Mesenchymal stem cell (in vitro differentiated cells and primary cell): ENCODE measurements at regions not wholly inside any gene's neighbourhood (a gene's known extent, or its start where the extent isn't known, plus 50 kb on each side); places are given as distances from the start of the nearest gene placed in this dataset.

Source experiments
- DNase-seq: peaks from one replicate; pipeline ENCODE4 v3.0.0-alpha.2; 2013
- H2AFZ ChIP-seq: one replicate; pipeline ENCODE4 v1.6.1; 2013; ENCODE audit warnings: low read depth, mild to moderate bottlenecking, control low read depth, inconsistent platforms, low read length, moderate library complexity
- H2AK5ac ChIP-seq: 2 replicates; pipeline ENCODE4 v1.6.1; 2013; ENCODE audit warnings: low read length, moderate library complexity, mild to moderate bottlenecking, inconsistent platforms; ENCODE audit not compliant: severe bottlenecking
- H2BK120ac ChIP-seq: one replicate; pipeline ENCODE4 v1.6.1; 2013; ENCODE audit warnings: low read depth, mild to moderate bottlenecking, inconsistent platforms, low read length, moderate library complexity
- H2BK12ac ChIP-seq, 2 experiments: one replicate each; pipeline ENCODE4 v1.6.1; 2013; ENCODE audit warnings: inconsistent platforms in 2 of 2, low read length in 2 of 2, mild to moderate bottlenecking in 2 of 2, moderate library complexity in 2 of 2, control low read depth in 1 of 2
- H2BK15ac ChIP-seq: one replicate; pipeline ENCODE4 v1.6.1; 2013; ENCODE audit warnings: mild to moderate bottlenecking, low read depth, inconsistent platforms; ENCODE audit not compliant: poor library complexity, severe bottlenecking
- H2BK5ac ChIP-seq: 2 replicates; pipeline ENCODE4 v1.6.1; 2013; ENCODE audit warnings: low read depth, mild to moderate bottlenecking, low read length, control low read depth, inconsistent platforms; ENCODE audit not compliant: poor library complexity, severe bottlenecking
- H3K14ac ChIP-seq, 2 experiments: one replicate each; pipeline ENCODE4 v1.6.1; 2013; ENCODE audit warnings: inconsistent platforms in 2 of 2, low read length in 2 of 2, control low read depth in 1 of 2, mild to moderate bottlenecking in 1 of 2, moderate library complexity in 1 of 2
- H3K18ac ChIP-seq, 2 experiments: one replicate each; pipeline ENCODE4 v1.6.1; 2013; ENCODE audit warnings: inconsistent platforms in 2 of 2, low read length in 2 of 2, control low read depth in 1 of 2, low read depth in 1 of 2, mild to moderate bottlenecking in 1 of 2
- H3K23ac ChIP-seq, 2 experiments: one replicate each; pipeline ENCODE4 v1.6.1; 2013; ENCODE audit warnings: inconsistent platforms in 2 of 2, low read length in 2 of 2, mild to moderate bottlenecking in 2 of 2, moderate library complexity in 2 of 2, control low read depth in 1 of 2
- H3K27ac ChIP-seq: 2 replicates; pipeline ENCODE4 v1.5.1; 2013; ENCODE audit warnings: mild to moderate bottlenecking, moderate library complexity, low read length, control low read depth, inconsistent platforms; ENCODE audit not compliant: poor library complexity, severe bottlenecking
- H3K27me3 ChIP-seq, 2 experiments: 2 replicates each; pipeline versions ENCODE4 v1.6.1 to v1.7.0; 2013; ENCODE audit warnings: low read length in 2 of 2, mild to moderate bottlenecking in 2 of 2, moderate library complexity in 2 of 2, control low read depth in 1 of 2, inconsistent platforms in 1 of 2; ENCODE audit not compliant: control insufficient read depth in 1 of 2, insufficient read depth in 1 of 2
- H3K36me3 ChIP-seq, 2 experiments: 2 replicates each; pipeline versions ENCODE4 v1.6.1 to v1.7.0; 2013; ENCODE audit warnings: low read length in 2 of 2, control low read depth in 1 of 2, inconsistent platforms in 1 of 2, low read depth in 1 of 2, mild to moderate bottlenecking in 1 of 2; ENCODE audit not compliant: insufficient read depth in 2 of 2, control insufficient read depth in 1 of 2
- H3K4ac ChIP-seq, 2 experiments: one replicate each; pipeline ENCODE4 v1.6.1; 2013; ENCODE audit warnings: inconsistent platforms in 2 of 2, low read length in 2 of 2, mild to moderate bottlenecking in 2 of 2, moderate library complexity in 2 of 2, control low read depth in 1 of 2, low read depth in 1 of 2
- H3K4me1 ChIP-seq: 2 replicates; pipeline ENCODE4 v1.6.1; 2013; ENCODE audit warnings: low read depth, low read length, control low read depth; ENCODE audit not compliant: control insufficient read depth, insufficient read depth
- H3K4me2 ChIP-seq: 2 replicates; pipeline ENCODE4 v1.6.1; 2013; ENCODE audit warnings: low read length, mild to moderate bottlenecking, inconsistent platforms; ENCODE audit not compliant: poor library complexity, severe bottlenecking
- H3K4me3 ChIP-seq, 2 experiments: 2 replicates each; pipeline versions ENCODE4 v1.5.1 to v1.7.0; 2013; ENCODE audit warnings: low read length in 2 of 2, mild to moderate bottlenecking in 2 of 2, control low read depth in 1 of 2, low read depth in 1 of 2; ENCODE audit not compliant: insufficient read depth in 1 of 2
- H3K79me1 ChIP-seq: replicated peaks from 2 replicates; pipeline ENCODE4 v1.6.1; 2013; ENCODE audit warnings: mild to moderate bottlenecking, control low read depth, low read length, inconsistent platforms; ENCODE audit not compliant: poor library complexity, severe bottlenecking
- H3K9ac ChIP-seq: 2 replicates; pipeline ENCODE4 v1.7.0; 2013; ENCODE audit warnings: mild to moderate bottlenecking, low read length, moderate library complexity
- H3K9me3 ChIP-seq: 2 replicates; pipeline ENCODE4 v1.7.0; 2013; ENCODE audit warnings: mild to moderate bottlenecking, low read length; ENCODE audit not compliant: control insufficient read depth
- H4K8ac ChIP-seq: one replicate; pipeline ENCODE4 v1.6.1; 2013; ENCODE audit warnings: inconsistent platforms, mild to moderate bottlenecking, low read length, moderate library complexity
- H4K91ac ChIP-seq: one replicate; pipeline ENCODE4 v1.6.1; 2013; ENCODE audit warnings: mild to moderate bottlenecking, low read length, inconsistent platforms
- WGBS: methylation state at CpG from one replicate; pipeline ENCODE4 v1.1.7; 2013; ENCODE audit warnings: mixed read lengths; 5-methylcytosine and 5-hydroxymethylcytosine counted together

GRCh38 chr7:85737426-85737825 lies 550.6 kb upstream of the SEMA3D start:
- H3K18ac ChIP-seq: no peak overlapping the region
- H4K91ac ChIP-seq: no peak overlapping the region
- no peak for DNase-seq
- H2AK5ac ChIP-seq: no peak overlapping the region
- H3K4me1 ChIP-seq: peaks cover 6% of the 10 kb centered on the region
- H3K4me2 ChIP-seq: no peak overlapping the region
- H3K27me3 ChIP-seq: no peaks in the 10 kb centered on the region
- no peak overlapping the region for H3K4me3 ChIP-seq
- no peak overlapping the region for H3K4ac ChIP-seq
- H4K8ac ChIP-seq: no peak overlapping the region
- H3K23ac ChIP-seq: no peak overlapping the region
- H2BK120ac ChIP-seq: no peak overlapping the region
- no peak overlapping the region for H2AFZ ChIP-seq
- H3K9ac ChIP-seq: no peak overlapping the region
- H3K9me3 ChIP-seq: peaks cover 13% of the 10 kb centered on the region
- H2BK15ac ChIP-seq: no peak overlapping the region
- no peaks in the 10 kb centered on the region for H3K36me3 ChIP-seq
- no peak overlapping the region for H3K27ac ChIP-seq
- H3K14ac ChIP-seq: no peak overlapping the region
- no peak overlapping the region for H2BK12ac ChIP-seq
- 100% methylated on average over 2 of the region's 3 CpGs for WGBS
- no peak overlapping the region for H2BK5ac ChIP-seq
- no peaks in the 10 kb centered on the region for H3K79me1 ChIP-seq

- WGBS: 91% methylated on average over 9 of the region's 9 CpGs
- Histone ChIP-seq H2BK5ac (no peak overlapping the region), H3K79me1 (no peaks in the 10 kb centered on the region), H3K23ac (no peak overlapping the region), H4K91ac (no peak overlapping the region), H3K27ac (no peak overlapping the region), H3K14ac (no peak overlapping the region), H2BK12ac (no peak overlapping the region), H3K4me1 (peaks cover 6% of the 10 kb centered on the region), H2AK5ac (no peak overlapping the region), H3K27me3 (no peaks in the 10 kb centered on the region), H2BK120ac (no peak overlapping the region), H3K4me3 (no peak overlapping the region), H4K8ac (no peak overlapping the region), H3K4me2 (no peak overlapping the region), H3K9me3 (peaks cover 13% of the 10 kb centered on the region), H3K18ac (no peak overlapping the region), H3K36me3 (no peaks in the 10 kb centered on the region), H2AFZ (no peak overlapping the region), H3K9ac (no peak overlapping the region), H3K4ac (no peak overlapping the region), H2BK15ac (no peak overlapping the region)
- DNase-seq: no peak
Observed at GRCh38 chr7:85736085-85736484, 549.2 kb upstream of the SEMA3D start.

GRCh38 chr7:85734823-85735222 lies 548.0 kb upstream of the SEMA3D start:
- Histone ChIP-seq H3K27ac (no peak overlapping the region), H3K79me1 (no peaks in the 10 kb centered on the region), H4K8ac (no peak overlapping the region), H3K4me2 (no peak overlapping the region), H3K36me3 (no peaks in the 10 kb centered on the region), H3K23ac (no peak overlapping the region), H3K18ac (no peak overlapping the region), H3K9ac (no peak overlapping the region), H2BK15ac (no peak overlapping the region), H3K4ac (no peak overlapping the region), H3K9me3 (peaks cover 13% of the 10 kb centered on the region), H3K4me1 (peaks cover 6% of the 10 kb centered on the region), H3K14ac (no peak overlapping the region), H2BK5ac (no peak overlapping the region), H2AK5ac (peak overlapping the region; percentile 1), H2AFZ (no peak overlapping the region), H3K4me3 (no peak overlapping the region), H2BK120ac (no peak overlapping the region), H2BK12ac (no peak overlapping the region), H4K91ac (no peak overlapping the region), H3K27me3 (no peaks in the 10 kb centered on the region)
- WGBS: 90% methylated on average over 1 of the region's 1 CpG
- no peak for DNase-seq

DNA sequence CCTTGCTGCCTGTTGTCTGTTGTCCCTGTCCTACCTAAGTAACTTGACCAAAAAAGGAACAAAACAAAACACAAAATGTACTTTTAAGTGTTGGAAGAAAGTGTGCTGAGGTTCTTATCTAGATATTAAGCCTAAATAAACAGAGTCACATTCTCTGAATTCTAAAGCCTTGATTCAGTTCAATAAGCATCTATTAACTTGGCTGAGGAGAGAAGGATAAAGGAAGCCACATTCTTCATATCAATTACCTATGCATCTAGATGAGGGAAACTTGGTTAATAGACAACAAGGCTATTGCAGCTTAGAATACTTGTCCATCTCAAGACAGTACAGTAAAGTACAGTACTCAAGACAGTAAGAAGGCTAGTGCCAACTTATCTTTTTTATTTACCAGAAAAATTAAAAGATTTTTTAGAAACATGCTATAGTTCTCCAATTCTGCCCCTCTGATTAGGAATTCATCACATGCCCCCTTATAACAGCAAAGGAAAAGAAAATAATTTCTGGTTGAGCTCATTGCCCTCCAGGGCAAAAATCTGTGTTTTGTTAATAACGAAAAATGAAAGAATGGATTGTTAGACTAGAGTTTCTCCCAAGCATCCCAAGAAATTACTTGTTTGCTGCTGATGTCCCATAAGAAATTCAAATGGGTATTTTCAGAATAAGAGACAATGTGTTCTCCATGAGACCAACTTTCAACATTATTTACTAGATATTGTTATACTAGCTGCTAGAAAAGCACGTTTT lies 546.5 kb upstream of the SEMA3D start:
- Histone ChIP-seq H2AFZ (no peak overlapping the region), H2BK5ac (no peak overlapping the region), H3K4ac (no peak overlapping the region), H2AK5ac (no peak overlapping the region), H3K9me3 (peaks cover 13% of the 10 kb centered on the region), H2BK120ac (no peak overlapping the region), H3K27ac (peak overlapping the region; percentile 46), H3K4me1 (peaks cover 6% of the 10 kb centered on the region), H3K18ac (no peak overlapping the region), H3K36me3 (no peaks in the 10 kb centered on the region), H2BK12ac (no peak overlapping the region), H2BK15ac (no peak overlapping the region), H3K79me1 (no peaks in the 10 kb centered on the region), H4K8ac (no peak overlapping the region), H3K4me3 (no peak overlapping the region), H3K14ac (no peak overlapping the region), H3K9ac (no peak overlapping the region), H3K23ac (no peak overlapping the region), H3K27me3 (no peaks in the 10 kb centered on the region), H3K4me2 (no peak overlapping the region), H4K91ac (no peak overlapping the region)
- 100% methylated on average over 1 of the region's 2 CpGs for WGBS
- peak; percentile 5 for DNase-seq
